Loucy (cell line): ENCODE measurements at regions not wholly inside any gene's neighbourhood (a gene's known extent, or its start where the extent isn't known, plus 50 kb on each side); places are given as distances from the start of the nearest gene placed in this dataset.
A peak's percentile ranks its signal among the peaks of the same experiment; 100 is the strongest.

Experiments
- H2AFZ ChIP-seq: fragments of 200-600 bp; sonication (generic); 2 replicates; pipeline ENCODE4 v1.6.0; 2016; ENCODE audit warnings: antibody characterized with exemption, mild to moderate bottlenecking, low read length, moderate library complexity
- H3F3A ChIP-seq: fragments of 200-600 bp; 2 replicates; pipeline ENCODE4 v1.6.0; 2016; ENCODE audit warnings: antibody characterized with exemption, low read depth, mild to moderate bottlenecking
- H3K27me3 ChIP-seq: fragments of 200-600 bp; sonication (generic); 2 replicates; pipeline ENCODE4 v1.6.1; 2014; ENCODE audit warnings: low read length, mild to moderate bottlenecking; ENCODE audit not compliant: insufficient read depth, poor library complexity, severe bottlenecking
- H3K36me3 ChIP-seq: fragments of 200-600 bp; sonication (generic); 2 replicates; pipeline ENCODE4 v1.6.1; 2016; ENCODE audit warnings: low read length; ENCODE audit not compliant: insufficient read depth
- H3K4me1 ChIP-seq: fragments of 200-600 bp; sonication (generic); 2 replicates; pipeline ENCODE4 v1.5.1; 2014; ENCODE audit warnings: low read length, mild to moderate bottlenecking; ENCODE audit not compliant: insufficient read depth, poor library complexity, severe bottlenecking
- H3K4me2 ChIP-seq: fragments of 200-600 bp; sonication (generic); 2 replicates; pipeline ENCODE4 v1.6.0; 2014; ENCODE audit warnings: antibody characterized with exemption, low read length, low read depth, mild to moderate bottlenecking; ENCODE audit not compliant: poor library complexity, severe bottlenecking
- H3K4me3 ChIP-seq: fragments of 200-600 bp; sonication (generic); 2 replicates; pipeline ENCODE4 v1.5.1; 2014; ENCODE audit warnings: low read length, mild to moderate bottlenecking, mixed read lengths; ENCODE audit not compliant: poor library complexity, severe bottlenecking
- H3K79me2 ChIP-seq: fragments of 200-600 bp; sonication (generic); 2 replicates; pipeline ENCODE4 v1.6.1; 2014; ENCODE audit warnings: low read length; ENCODE audit not compliant: insufficient read depth
- H3K9ac ChIP-seq: fragments of 200-600 bp; sonication (generic); 2 replicates; pipeline ENCODE4 v1.6.0; 2014; ENCODE audit warnings: mild to moderate bottlenecking, low read depth, low read length, moderate library complexity; ENCODE audit not compliant: poor library complexity, severe bottlenecking
- H3K9me2 ChIP-seq: fragments of 200-600 bp; sonication (generic); replicated peaks from 2 replicates; pipeline ENCODE4 v1.6.1; 2016; ENCODE audit warnings: low read depth, low read length, mixed read lengths
- H3K9me3 ChIP-seq: fragments of 200-600 bp; sonication (generic); 2 replicates; pipeline ENCODE4 v1.6.1; 2014; ENCODE audit warnings: mild to moderate bottlenecking, antibody characterized with exemption, low read length, low read depth; ENCODE audit not compliant: insufficient read depth
- H4K20me1 ChIP-seq: fragments of 200-600 bp; sonication (generic); 2 replicates; pipeline ENCODE4 v1.6.0; 2014; ENCODE audit warnings: antibody characterized with exemption, low read length, mild to moderate bottlenecking; ENCODE audit not compliant: insufficient read depth, poor library complexity, severe bottlenecking
- CTCF ChIP-seq: fragments of 200-600 bp; sonication (generic); conservative IDR thresholded peaks from 2 replicates; pipeline ENCODE4 v1.5.1; 2014; ENCODE audit warnings: mild to moderate bottlenecking, antibody characterized with exemption, low read length
- EZH2phosphoT487 ChIP-seq: fragments of 200-600 bp; IDR thresholded peaks from 2 replicates; pipeline ENCODE4 v1.6.1; 2018; ENCODE audit warnings: antibody characterized with exemption, mild to moderate bottlenecking, moderate library complexity, borderline replicate concordance

- Histone ChIP-seq H3K9ac (peak overlapping the region; percentile 89), H3K36me3 (no peaks in the 10 kb centered on the region), H3K27me3 (no peaks in the 10 kb centered on the region), H3K4me2 (peak overlapping the region; percentile 98), H2AFZ (peak overlapping the region; percentile 48), H3K4me1 (peaks cover 56% of the 10 kb centered on the region), H3F3A (no peaks in the 10 kb centered on the region), H3K9me2 (no peaks in the 10 kb centered on the region), H3K9me3 (no peaks in the 10 kb centered on the region), H4K20me1 (no peaks in the 10 kb centered on the region), H3K79me2 (no peaks in the 10 kb centered on the region), H3K4me3 (peak overlapping the region; percentile 75)
- TF ChIP-seq EZH2phosphoT487, result no peak
- TF ChIP-seq CTCF, result peak; percentile 81
Measured at GRCh38 chr17:77645072-77646045, 313.1 kb upstream of the TNRC6C start.

GRCh38 chr17:77646046-77646430 is 312.5 kb upstream of the TNRC6C start:
- H3K79me2 ChIP-seq, result no peaks in the 10 kb centered on the region
- H3K4me1 ChIP-seq, result peaks cover 57% of the 10 kb centered on the region
- no peaks in the 10 kb centered on the region for H3K36me3 ChIP-seq
- H3K9me3 ChIP-seq, result no peaks in the 10 kb centered on the region
- peak overlapping the region; percentile 98 for H3K4me2 ChIP-seq
- TF ChIP-seq EZH2phosphoT487, result no peak
- TF ChIP-seq CTCF, result no peak
- peak overlapping the region; percentile 48; the same call in 1 of the 2 replicates for H2AFZ ChIP-seq
- peak overlapping the region; percentile 89 for H3K9ac ChIP-seq
- H3K4me3 ChIP-seq, result peak overlapping the region; percentile 75
- no peaks in the 10 kb centered on the region for H4K20me1 ChIP-seq
- no peaks in the 10 kb centered on the region for H3K9me2 ChIP-seq
- no peaks in the 10 kb centered on the region for H3K27me3 ChIP-seq
- H3F3A ChIP-seq, result no peaks in the 10 kb centered on the region

DNA sequence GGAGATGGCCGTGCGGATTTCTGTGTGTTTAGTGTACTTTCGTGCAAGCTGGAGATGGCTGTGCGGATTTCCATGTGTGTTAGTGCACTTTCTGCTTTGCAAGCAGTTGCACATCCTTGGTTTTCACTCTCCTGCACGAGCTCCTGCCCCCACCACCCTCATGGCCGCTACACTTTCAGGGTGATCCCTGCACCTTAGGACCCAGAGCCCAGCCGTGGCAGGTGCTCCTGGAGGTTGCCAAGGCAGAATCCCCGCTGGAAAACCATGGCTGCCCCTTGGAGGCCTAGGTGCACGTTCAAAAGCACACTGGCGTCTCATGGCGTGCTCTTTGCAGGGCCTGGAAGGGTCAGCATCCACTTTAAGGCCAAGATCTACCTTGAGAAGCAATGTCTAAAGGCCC is 311.0 kb upstream of the TNRC6C start:
- no peaks in the 10 kb centered on the region for H3K27me3 ChIP-seq
- peaks cover 49% of the 10 kb centered on the region for H3K4me1 ChIP-seq
- H3F3A ChIP-seq, result no peaks in the 10 kb centered on the region
- no peak for TF ChIP-seq EZH2phosphoT487
- no peak for TF ChIP-seq CTCF
- no peaks in the 10 kb centered on the region for H3K36me3 ChIP-seq
- H3K79me2 ChIP-seq, result no peaks in the 10 kb centered on the region
- H3K9me2 ChIP-seq, result no peaks in the 10 kb centered on the region
- no peaks in the 10 kb centered on the region for H3K9me3 ChIP-seq
- no peak overlapping the region for H3K4me3 ChIP-seq
- no peak overlapping the region for H2AFZ ChIP-seq
- H4K20me1 ChIP-seq, result no peaks in the 10 kb centered on the region
- H3K9ac ChIP-seq, result no peak overlapping the region
- H3K4me2 ChIP-seq, result no peak overlapping the region
